ENCODE measurements at regions not wholly inside any gene's neighbourhood (a gene's known extent, or its start where the extent isn't known, plus 50 kb on each side); places are given as distances from the start of the nearest gene placed in this dataset.
"Not testable (repeated sequence)": the region's sequence is repeated elsewhere in the genome, so short reads cannot be mapped to it uniquely, and the experiment has no call there.

- DNase-seq (ENCODE audit: low spot score), result no peak
Observed at GRCh38 chr6:134394905-134395304, 77.0 kb upstream of the SGK1 start.

- no peak for DNase-seq (ENCODE audit: low spot score)
Observed at GRCh38 chr6:134394208-134394607, 76.3 kb upstream of the SGK1 start.

- DNase-seq (ENCODE audit: low spot score), result no peak
Observed at GRCh38 chr6:134391205-134391604, 73.3 kb upstream of the SGK1 start.

- DNase-seq (ENCODE audit: low spot score), result no peak
Observed at GRCh38 chr6:134389658-134390057, 71.7 kb upstream of the SGK1 start.

- no peak for DNase-seq (ENCODE audit: low spot score)
Observed at GRCh38 chr6:134389129-134389528, 71.2 kb upstream of the SGK1 start.

- not testable (repeated sequence) for DNase-seq (ENCODE audit: low spot score)
Observed at GRCh38 chr6:134386482-134386881, 68.6 kb upstream of the SGK1 start.

- no peak for DNase-seq (ENCODE audit: low spot score)
Observed at GRCh38 chr6:134381959-134382358, 64.0 kb upstream of the SGK1 start.

GRCh38 chr6:134379599-134379998, 61.7 kb upstream of the SGK1 start:
- DNase-seq (ENCODE audit: low spot score), result no peak

GRCh38 chr6:134379076-134379475, 61.2 kb upstream of the SGK1 start:
- no peak for DNase-seq (ENCODE audit: low spot score)

- DNase-seq (ENCODE audit: low spot score), result no peak
Observed at GRCh38 chr6:134378426-134378825, 60.5 kb upstream of the SGK1 start.

- no peak for DNase-seq (ENCODE audit: low spot score)
Observed at GRCh38 chr6:134376785-134377184, 58.9 kb upstream of the SGK1 start.

- no peak for DNase-seq (ENCODE audit: low spot score)
Observed at GRCh38 chr6:134375220-134375580, 57.3 kb upstream of the SGK1 start.

- no peak for DNase-seq (ENCODE audit: low spot score)
Observed at GRCh38 chr6:134374491-134375219, 56.7 kb upstream of the SGK1 start.

- DNase-seq (ENCODE audit: low spot score), result no peak
Observed at GRCh38 chr6:134373993-134374392, 56.1 kb upstream of the SGK1 start.

GRCh38 chr6:134373282-134373922, 55.5 kb upstream of the SGK1 start:
- DNase-seq (ENCODE audit: low spot score), result no peak

GRCh38 chr6:134372603-134373281, 54.8 kb upstream of the SGK1 start:
- no peak for DNase-seq (ENCODE audit: low spot score)

- no peak for DNase-seq (ENCODE audit: low spot score)
Observed at GRCh38 chr6:134368670-134369069, 50.8 kb upstream of the SGK1 start.
